ENCODE measurements at regions not wholly inside any gene's neighbourhood (a gene's known extent, or its start where the extent isn't known, plus 50 kb on each side); places are given as distances from the start of the nearest gene placed in this dataset.

DNA sequence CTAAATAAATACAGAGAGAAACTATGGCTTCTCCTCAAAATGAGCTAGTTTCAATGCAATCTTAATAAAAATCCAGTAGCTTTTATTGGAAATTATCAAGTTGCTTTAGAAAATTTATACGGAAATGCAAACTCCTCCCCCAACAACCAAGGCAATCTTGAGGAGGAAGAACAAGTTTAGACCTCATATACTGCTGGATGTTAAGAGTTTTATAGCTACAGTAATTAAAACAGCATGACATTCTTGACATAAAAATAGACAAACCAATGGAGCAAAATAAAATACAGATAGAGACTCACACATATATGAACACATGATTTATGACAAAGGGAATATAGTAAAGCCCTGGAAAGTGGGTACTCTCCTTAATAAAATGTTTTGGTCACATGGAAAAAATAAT lies 368.7 kb downstream of the C12orf75 start:
- Histone ChIP-seq H3K9me3 (no peaks in the 10 kb centered on the region), H3K36me3 (no peaks in the 10 kb centered on the region), H3K27ac (no peak overlapping the region), H3K27me3 (no peaks in the 10 kb centered on the region), H3K4me3 (no peak overlapping the region), H3K4me1 (ENCODE audit: insufficient read depth) (no peaks in the 10 kb centered on the region)
- WGBS, 3 donors = 85 to 90% (median 87%) methylated on average over 1 of the region's 1 CpG
- no peak for DNase-seq
- TF ChIP-seq EP300 (IDR thresholded peaks at IDR 0.05) = no peak
- no peak for TF ChIP-seq POLR2A (IDR thresholded peaks at IDR 0.05)
- TF ChIP-seq, protein P1, sequence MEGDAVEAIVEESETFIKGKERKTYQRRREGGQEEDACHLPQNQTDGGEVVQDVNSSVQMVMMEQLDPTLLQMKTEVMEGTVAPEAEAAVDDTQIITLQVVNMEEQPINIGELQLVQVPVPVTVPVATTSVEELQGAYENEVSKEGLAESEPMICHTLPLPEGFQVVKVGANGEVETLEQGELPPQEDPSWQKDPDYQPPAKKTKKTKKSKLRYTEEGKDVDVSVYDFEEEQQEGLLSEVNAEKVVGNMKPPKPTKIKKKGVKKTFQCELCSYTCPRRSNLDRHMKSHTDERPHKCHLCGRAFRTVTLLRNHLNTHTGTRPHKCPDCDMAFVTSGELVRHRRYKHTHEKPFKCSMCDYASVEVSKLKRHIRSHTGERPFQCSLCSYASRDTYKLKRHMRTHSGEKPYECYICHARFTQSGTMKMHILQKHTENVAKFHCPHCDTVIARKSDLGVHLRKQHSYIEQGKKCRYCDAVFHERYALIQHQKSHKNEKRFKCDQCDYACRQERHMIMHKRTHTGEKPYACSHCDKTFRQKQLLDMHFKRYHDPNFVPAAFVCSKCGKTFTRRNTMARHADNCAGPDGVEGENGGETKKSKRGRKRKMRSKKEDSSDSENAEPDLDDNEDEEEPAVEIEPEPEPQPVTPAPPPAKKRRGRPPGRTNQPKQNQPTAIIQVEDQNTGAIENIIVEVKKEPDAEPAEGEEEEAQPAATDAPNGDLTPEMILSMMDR (IDR thresholded peaks at IDR 0.05) = no peak
- intact Hi-C loops (cut with DNase I) = no loop called here

DNA sequence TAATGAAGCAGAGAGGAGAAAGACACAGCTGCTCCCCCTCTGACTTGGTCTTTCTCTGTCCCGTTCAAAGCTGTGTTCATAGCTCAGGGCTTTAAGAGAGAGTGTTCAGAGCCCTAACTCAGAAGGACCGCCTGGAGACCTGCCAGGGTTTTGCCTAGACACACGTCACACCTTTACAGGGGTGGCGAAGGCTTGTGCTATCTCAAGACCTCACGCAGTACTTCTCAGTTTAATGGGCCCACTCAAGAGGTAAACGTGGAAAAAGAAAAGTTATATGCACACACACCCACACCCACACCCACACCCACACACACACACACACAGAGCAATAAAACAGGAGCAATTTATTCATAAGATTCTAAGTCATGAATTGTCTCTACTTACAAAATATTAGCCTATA lies 374.3 kb downstream of the C12orf75 start:
- WGBS, 3 donors = 69 to 81% (median 69%) methylated on average over 6 of the region's 6 CpGs
- TF ChIP-seq POLR2A (IDR thresholded peaks at IDR 0.05) (no peak), EP300 (IDR thresholded peaks at IDR 0.05) (no peak)
- TF ChIP-seq, protein P1 (IDR thresholded peaks at IDR 0.05) = no peak
- intact Hi-C loops (cut with DNase I) = loop anchor here (5.0 to 10.0 kb wide), 3 partner anchors 428 to 433 kb away; partner anchors contain the start of gene NUAK1 (in 3 of the 4)
- no peak for DNase-seq
- Histone ChIP-seq H3K36me3 (no peaks in the 10 kb centered on the region), H3K27me3 (no peaks in the 10 kb centered on the region), H3K9me3 (no peaks in the 10 kb centered on the region), H3K4me1 (ENCODE audit: insufficient read depth) (no peaks in the 10 kb centered on the region), H3K27ac (no peak overlapping the region), H3K4me3 (no peak overlapping the region)

DNA sequence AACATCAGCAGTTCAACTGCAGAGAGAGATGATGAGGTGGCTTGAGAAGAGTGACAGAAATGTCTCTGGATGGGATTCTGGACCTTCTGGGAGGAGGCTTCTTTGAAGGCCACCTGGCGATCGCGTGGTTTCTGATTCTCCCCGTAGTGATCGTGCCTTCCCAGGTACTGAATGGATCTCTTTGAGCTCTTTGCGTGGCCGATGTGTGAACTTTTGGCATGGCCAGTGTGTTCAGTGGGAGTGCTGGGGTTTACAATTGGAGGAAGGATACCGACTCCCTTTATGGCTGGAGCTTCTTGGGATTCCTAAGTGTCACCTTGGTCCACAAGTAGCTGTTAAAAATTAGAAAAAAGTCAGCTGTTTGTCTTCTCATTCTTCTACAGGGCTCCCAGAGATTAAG lies 374.7 kb downstream of the C12orf75 start:
- intact Hi-C loops (cut with DNase I) = loop anchor here in 3 of 4 donors (5.0 to 10.0 kb wide), 2 partner anchors 430 to 432 kb away; partner anchors contain the start of gene NUAK1 (in 3 of the 3)

DNA sequence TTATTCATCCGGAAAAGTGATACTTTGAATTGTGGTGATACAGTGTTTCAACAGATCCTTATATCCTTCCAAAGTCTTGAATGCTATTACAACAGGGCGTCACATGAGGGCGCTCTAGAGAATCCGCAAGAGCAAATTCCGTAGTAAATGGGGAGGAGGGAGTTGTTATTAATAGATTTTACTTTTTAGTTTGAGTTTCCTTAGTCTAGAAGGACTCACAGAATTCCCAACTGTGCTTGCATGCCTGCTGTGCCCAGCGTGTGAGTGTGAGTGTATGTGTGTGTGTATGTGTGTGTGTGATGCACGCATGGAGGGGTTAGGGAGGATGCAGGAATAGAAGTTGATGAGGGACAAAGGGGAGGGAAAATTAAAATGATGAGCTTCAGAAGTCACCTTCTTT lies 375.3 kb downstream of the C12orf75 start:
- Histone ChIP-seq H3K9me3 (no peaks in the 10 kb centered on the region), H3K36me3 (no peaks in the 10 kb centered on the region), H3K4me1 (ENCODE audit: insufficient read depth) (no peaks in the 10 kb centered on the region), H3K27ac (no peak overlapping the region), H3K27me3 (no peaks in the 10 kb centered on the region), H3K4me3 (no peak overlapping the region)
- DNase-seq = peak; percentile 41 to 79 (median 46)
- TF ChIP-seq, protein P1 (IDR thresholded peaks at IDR 0.05) = peak; percentile 41 to 73 (median 70)
- TF ChIP-seq POLR2A (IDR thresholded peaks at IDR 0.05) = no peak
- intact Hi-C loops (cut with DNase I) = loop anchor here in 3 of 4 donors (5.0 to 10.0 kb wide), 2 partner anchors 429 to 432 kb away; partner anchors contain the start of gene NUAK1 (in 3 of the 3)
- 12 to 20% (median 14%) methylated on average over 7 of the region's 7 CpGs for WGBS, 3 donors

More for the DNA sequence above, 374.7 kb downstream of the C12orf75 start:
- Histone ChIP-seq H3K4me3 (no peak overlapping the region), H3K36me3 (no peaks in the 10 kb centered on the region), H3K27ac (no peak overlapping the region), H3K4me1 (ENCODE audit: insufficient read depth) (no peaks in the 10 kb centered on the region), H3K9me3 (no peaks in the 10 kb centered on the region), H3K27me3 (no peaks in the 10 kb centered on the region)
- 48 to 62% (median 61%) methylated on average over 8 of the region's 8 CpGs for WGBS, 3 donors
- TF ChIP-seq POLR2A (IDR thresholded peaks at IDR 0.05) (no peak), EP300 (IDR thresholded peaks at IDR 0.05) (no peak)
- TF ChIP-seq, protein P1 (IDR thresholded peaks at IDR 0.05) = no peak
- no peak for DNase-seq

All from ovary (tissue), 7 donors.